ENCODE measurements at regions not wholly inside any gene's neighbourhood (a gene's known extent, or its start where the extent isn't known, plus 50 kb on each side); places are given as distances from the start of the nearest gene placed in this dataset.
A peak's percentile ranks its signal among the peaks of the same experiment; 100 is the strongest.

DNA sequence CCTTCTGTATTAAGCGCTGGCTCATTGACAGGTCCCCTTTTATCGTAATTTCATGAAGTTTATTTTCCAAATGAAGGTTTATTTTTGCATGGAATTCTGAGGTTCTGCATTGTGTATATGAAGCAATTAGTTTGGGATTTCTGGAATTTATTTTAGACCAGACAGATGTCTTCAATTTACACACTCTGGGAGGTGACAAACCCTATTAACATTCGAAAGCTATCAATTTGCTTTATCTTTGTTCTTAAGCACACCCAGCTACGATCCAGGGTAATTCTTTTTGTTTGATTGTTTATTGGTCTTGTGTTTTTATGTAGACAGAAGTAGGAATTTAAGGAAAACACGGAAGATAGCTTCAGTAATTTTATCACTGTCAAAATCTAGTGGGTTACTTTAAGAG lies 264.6 kb downstream of the HS3ST3A1 start:
- Mint-ChIP-seq H3K4me1 (no peaks in the 10 kb centered on the region), H3K27ac (no peak overlapping the region), H3K9me3 (peaks cover 0 to 4% (median 0%) of the 10 kb centered on the region in 7 donors), H3K4me3 (no peak overlapping the region), H3K36me3 (no peaks in the 10 kb centered on the region), H3K27me3 (peaks cover 7 to 32% (median 17%) of the 10 kb centered on the region in 3 donors)
- ATAC-seq (ENCODE audit: low read depth in 2 of 2) (no peak), DNase-seq (no peak)

DNA sequence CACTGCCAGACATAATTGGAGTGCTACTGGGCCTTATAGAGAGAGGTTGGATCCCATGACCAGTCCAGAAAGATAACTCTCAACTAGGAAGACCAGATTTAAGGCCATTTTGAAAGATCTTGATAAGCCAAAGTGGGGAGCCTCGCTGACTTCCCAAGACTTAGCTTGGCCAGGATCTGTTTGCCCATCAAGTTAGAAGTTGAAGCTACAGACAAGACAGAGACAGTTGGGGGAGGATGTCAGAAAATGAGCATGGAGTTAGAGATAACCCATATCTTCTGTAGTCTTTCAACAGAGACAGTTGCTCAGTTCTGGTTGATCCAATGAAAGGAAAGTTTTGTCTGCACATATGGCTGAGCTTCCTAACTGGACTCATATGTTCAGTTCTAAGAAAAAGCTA lies 267.4 kb downstream of the HS3ST3A1 start:
- no peaks in the 10 kb centered on the region for H3K36me3 Mint-ChIP-seq
- H3K9me3 Mint-ChIP-seq, result peaks cover 0 to 11% (median 0%) of the 10 kb centered on the region in 7 donors
- H3K27ac Mint-ChIP-seq, result no peak overlapping the region
- ATAC-seq (ENCODE audit: low read depth in 2 of 2), result no peak
- no peak overlapping the region for H3K4me3 Mint-ChIP-seq
- no peaks in the 10 kb centered on the region for H3K4me1 Mint-ChIP-seq
- no peak for DNase-seq
- H3K27me3 Mint-ChIP-seq, result peaks cover 7 to 28% (median 15%) of the 10 kb centered on the region in 3 donors

DNA sequence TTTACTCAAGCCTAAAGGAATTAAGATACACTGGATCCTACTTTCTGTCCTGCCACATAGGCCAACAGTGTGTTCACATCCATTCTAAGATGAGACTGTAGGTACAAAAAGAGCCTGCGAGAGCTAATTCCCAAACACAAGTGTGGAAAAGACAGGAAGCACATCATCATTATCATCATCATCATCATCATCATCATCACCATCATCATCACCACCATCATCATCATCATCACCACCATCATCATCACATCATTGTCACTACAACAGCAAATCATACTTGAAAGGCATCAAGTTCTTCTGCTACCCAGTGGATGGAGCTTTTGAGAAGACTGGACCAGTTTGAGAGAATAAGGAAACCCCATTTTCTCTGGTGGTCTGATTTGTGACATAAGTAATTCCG lies 268.1 kb downstream of the HS3ST3A1 start:
- Mint-ChIP-seq H3K9me3 (peaks cover 0 to 11% (median 0%) of the 10 kb centered on the region in 7 donors), H3K36me3 (no peaks in the 10 kb centered on the region), H3K27ac (no peak overlapping the region), H3K27me3 (peaks cover 7 to 28% (median 15%) of the 10 kb centered on the region in 3 donors), H3K4me1 (no peaks in the 10 kb centered on the region), H3K4me3 (no peak overlapping the region)
- ATAC-seq (ENCODE audit: low read depth in 2 of 2), result no peak
- no peak for DNase-seq

DNA sequence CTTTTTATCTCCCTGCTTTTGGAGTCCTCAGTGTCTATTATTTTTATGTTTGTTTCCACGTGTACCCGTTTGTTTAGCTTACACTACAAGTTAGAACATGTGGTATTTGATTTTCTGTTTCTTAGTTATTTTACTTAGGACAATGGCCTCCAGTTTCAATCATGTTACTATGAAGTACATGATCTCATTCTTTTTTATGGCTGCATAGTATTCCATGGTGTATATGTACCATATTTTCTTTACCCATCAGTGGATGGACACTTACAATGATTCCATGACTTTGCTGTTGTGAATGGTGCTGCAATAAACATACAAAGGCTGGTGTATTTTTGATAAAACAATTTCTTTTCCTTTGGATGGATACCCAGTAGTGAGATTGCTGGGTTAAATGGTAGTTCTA lies 269.5 kb downstream of the HS3ST3A1 start:
- H3K4me3 Mint-ChIP-seq, result no peak overlapping the region
- DNase-seq, result no peak
- H3K27me3 Mint-ChIP-seq, result peaks cover 0 to 25% (median 15%) of the 10 kb centered on the region in 3 donors
- no peaks in the 10 kb centered on the region for H3K36me3 Mint-ChIP-seq
- H3K9me3 Mint-ChIP-seq, result peaks cover 0 to 11% (median 0%) of the 10 kb centered on the region in 7 donors
- no peaks in the 10 kb centered on the region for H3K4me1 Mint-ChIP-seq
- no peak overlapping the region for H3K27ac Mint-ChIP-seq
- no peak for ATAC-seq (ENCODE audit: low read depth in 2 of 2)

DNA sequence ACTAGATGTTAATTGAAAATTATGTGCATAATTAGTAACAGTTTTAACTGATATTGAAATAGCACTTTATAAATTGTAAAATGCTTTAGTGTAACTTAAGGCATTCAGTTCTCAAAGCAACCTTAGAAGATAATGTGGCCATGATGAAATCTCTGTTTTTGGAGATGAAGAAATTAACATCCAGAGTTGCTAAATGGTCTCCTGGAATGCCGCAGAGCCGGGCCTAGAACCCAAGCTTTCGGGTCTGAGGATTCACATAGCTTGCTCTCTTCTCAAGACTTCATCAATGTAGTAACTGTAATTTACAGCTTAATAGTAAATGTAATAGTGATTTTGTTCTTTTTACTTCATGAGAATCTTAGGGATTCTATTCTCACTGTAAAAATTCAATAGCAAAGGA lies 272.3 kb downstream of the HS3ST3A1 start:
- Mint-ChIP-seq H3K4me1 (no peaks in the 10 kb centered on the region), H3K9me3 (peaks cover 0 to 11% (median 0%) of the 10 kb centered on the region in 7 donors), H3K36me3 (no peaks in the 10 kb centered on the region), H3K27ac (no peak overlapping the region), H3K4me3 (no peak overlapping the region), H3K27me3 (peaks cover 0 to 21% (median 15%) of the 10 kb centered on the region in 3 donors)
- DNase-seq (no peak), ATAC-seq (ENCODE audit: low read depth in 2 of 2) (no peak)

DNA sequence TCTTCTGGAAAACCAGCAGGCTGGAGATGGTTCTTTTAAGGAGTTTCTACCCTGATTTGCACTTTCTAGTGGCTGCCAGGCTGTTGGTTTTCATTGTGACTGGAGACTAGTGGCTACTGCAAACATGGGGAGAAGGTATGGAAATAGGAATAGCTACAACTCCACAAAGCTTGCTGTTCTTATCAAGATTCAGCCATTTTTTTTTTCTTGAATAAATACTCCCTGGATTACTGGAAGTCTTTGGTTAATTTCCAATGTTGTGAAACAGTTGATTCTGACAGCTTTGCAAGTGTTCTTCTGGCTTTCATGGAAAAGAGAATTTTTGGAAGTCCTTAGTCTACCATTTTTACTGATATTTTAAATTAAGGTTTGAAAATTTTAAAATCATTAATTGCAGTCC lies 277.7 kb downstream of the HS3ST3A1 start:
- no peak for DNase-seq
- Mint-ChIP-seq H3K27me3 (peaks cover 0 to 7% (median 0%) of the 10 kb centered on the region in 3 donors), H3K4me1 (no peaks in the 10 kb centered on the region), H3K4me3 (no peak overlapping the region), H3K9me3 (peaks cover 0 to 3% (median 0%) of the 10 kb centered on the region in 7 donors), H3K36me3 (no peaks in the 10 kb centered on the region), H3K27ac (no peak overlapping the region)
- no peak for ATAC-seq (ENCODE audit: low read depth in 2 of 2)

DNA sequence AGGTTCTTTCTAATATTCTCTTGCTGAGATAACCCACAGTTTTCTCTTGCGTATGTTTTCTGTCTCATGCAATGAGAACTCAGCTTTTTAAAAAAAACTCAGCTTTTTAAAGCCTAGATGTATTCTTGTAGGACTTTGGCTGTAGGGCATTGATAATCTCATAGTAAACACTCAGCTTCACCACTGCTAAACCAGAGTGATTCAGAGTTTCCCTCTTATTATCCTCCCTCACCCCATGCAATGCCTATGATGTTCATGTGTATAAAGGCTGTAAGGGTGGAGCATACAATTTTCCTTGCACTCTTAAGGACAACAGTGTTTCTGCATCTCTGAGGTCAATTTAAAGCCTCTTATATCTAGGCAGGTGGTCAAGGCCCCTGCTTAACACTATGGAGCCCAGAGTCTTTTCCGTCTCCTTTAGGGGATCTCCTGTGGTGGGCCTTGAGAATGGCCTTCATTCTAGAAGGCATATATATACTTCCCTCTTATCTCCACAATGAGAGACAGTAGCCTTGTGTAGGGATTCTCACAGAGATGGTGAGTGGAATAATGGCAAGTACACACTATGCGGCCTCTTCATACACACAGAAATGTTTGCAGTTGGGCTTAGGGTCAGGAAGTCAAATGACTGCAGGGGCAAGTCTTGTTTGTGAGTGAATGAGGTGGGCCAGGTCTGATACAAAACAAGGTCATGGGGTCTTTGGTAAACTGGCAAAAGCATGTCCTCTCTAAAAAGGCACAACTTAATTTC lies 279.6 kb downstream of the HS3ST3A1 start:
- Mint-ChIP-seq H3K27ac (no peak overlapping the region), H3K9me3 (peaks cover 0 to 3% (median 0%) of the 10 kb centered on the region in 7 donors), H3K27me3 (peaks cover 0 to 7% (median 0%) of the 10 kb centered on the region in 3 donors), H3K36me3 (no peaks in the 10 kb centered on the region), H3K4me3 (no peak overlapping the region), H3K4me1 (no peaks in the 10 kb centered on the region)
- DNase-seq (no peak), ATAC-seq (ENCODE audit: low read depth in 2 of 2) (no peak)

DNA sequence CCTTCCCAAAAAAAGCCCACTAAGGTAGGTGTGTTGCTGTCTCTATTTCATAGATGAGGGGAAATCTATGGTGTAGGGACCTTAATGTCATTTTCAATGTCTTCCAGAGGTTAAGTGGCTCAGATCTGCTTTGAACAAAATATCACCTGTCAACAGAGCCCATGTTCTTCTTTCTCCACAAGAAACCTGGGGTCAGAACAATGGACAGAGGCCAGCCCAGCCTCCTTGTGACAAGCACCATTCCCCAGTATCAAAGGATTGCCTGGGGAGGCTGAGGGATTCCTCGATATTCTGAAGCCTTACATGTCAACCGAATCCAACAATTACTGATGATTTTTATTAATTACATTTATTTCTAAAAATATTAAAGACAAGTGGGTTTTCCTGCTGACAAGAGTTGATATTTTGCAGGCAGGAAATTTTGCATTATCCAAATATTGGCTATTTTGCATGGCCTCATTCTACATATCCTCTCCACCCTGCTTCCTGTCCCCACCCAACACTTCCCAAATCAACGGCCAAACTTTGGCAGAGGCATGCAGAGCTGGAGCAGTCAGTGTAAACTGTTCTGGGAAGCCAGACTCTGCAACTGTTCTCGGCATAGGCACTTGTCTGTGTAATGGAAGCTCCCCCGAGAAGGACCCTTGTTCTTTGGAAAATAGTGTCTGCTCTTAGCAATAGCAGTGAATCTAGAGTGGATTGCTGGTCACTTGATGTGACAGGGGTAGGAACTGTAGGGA lies 281.5 kb downstream of the HS3ST3A1 start:
- no peak for ATAC-seq (ENCODE audit: low read depth in 2 of 2)
- peaks cover 0 to 7% (median 0%) of the 10 kb centered on the region in 3 donors for H3K27me3 Mint-ChIP-seq
- H3K4me3 Mint-ChIP-seq, result no peak overlapping the region
- H3K9me3 Mint-ChIP-seq, result peaks cover 0 to 5% (median 0%) of the 10 kb centered on the region in 7 donors
- H3K4me1 Mint-ChIP-seq, result no peaks in the 10 kb centered on the region
- H3K36me3 Mint-ChIP-seq, result no peaks in the 10 kb centered on the region
- no peak for DNase-seq
- H3K27ac Mint-ChIP-seq, result peak overlapping the region in 1 of 6 donors; percentile 51

DNA sequence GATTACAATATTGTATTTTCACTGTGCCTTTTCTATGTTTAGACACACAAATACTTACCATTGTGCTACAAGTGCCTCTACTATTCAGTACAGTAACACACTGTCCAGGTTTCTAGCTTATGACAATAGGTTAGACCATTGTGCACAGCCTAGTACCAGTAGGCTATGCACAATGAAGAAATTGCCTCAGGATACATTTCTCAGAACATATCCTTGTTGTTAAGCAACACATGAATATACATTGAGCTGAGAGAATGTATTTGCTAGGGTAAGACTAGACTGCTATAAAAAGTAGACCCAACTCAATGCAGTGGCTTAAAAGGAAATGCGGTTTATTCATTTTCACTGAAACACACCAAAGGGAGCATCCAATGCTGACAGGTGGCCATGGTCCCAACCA lies 285.1 kb downstream of the HS3ST3A1 start:
- DNase-seq (no peak), ATAC-seq (ENCODE audit: low read depth in 2 of 2) (no peak)
- no peak overlapping the region for H3K27ac Mint-ChIP-seq
- H3K4me1 Mint-ChIP-seq, result no peaks in the 10 kb centered on the region
- H3K4me3 Mint-ChIP-seq, result no peak overlapping the region
- H3K36me3 Mint-ChIP-seq, result no peaks in the 10 kb centered on the region
- peaks cover 0 to 5% (median 0%) of the 10 kb centered on the region in 7 donors for H3K9me3 Mint-ChIP-seq
- H3K27me3 Mint-ChIP-seq, result peaks cover 0 to 4% (median 0%) of the 10 kb centered on the region in 3 donors

DNA sequence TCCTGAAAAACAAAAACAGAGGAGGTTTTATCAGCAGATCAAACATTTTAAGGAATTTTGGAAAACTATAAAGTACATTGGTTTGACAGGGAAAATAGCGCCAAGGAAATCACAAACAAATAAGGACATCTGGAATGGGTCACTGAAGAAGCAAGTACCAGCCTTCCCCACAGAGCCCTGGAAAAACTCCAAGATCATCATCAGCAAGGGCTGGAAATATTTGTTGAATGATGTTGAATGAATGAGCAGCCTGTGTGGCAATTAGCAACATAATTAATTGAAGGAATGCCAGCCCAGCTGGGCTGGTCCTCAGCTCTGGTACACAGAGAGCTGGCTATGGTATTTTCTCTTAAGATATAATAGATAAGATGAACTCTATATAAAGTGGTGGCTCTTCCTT lies 290.4 kb downstream of the HS3ST3A1 start:
- ATAC-seq (ENCODE audit: low read depth in 2 of 2), result no peak
- peaks cover 0 to 24% (median 3%) of the 10 kb centered on the region in 7 donors for H3K9me3 Mint-ChIP-seq
- no peak overlapping the region for H3K27ac Mint-ChIP-seq
- no peaks in the 10 kb centered on the region for H3K36me3 Mint-ChIP-seq
- DNase-seq, result no peak
- H3K4me1 Mint-ChIP-seq, result no peaks in the 10 kb centered on the region
- H3K27me3 Mint-ChIP-seq, result peaks cover 0 to 4% (median 0%) of the 10 kb centered on the region in 3 donors
- no peak overlapping the region for H3K4me3 Mint-ChIP-seq

DNA sequence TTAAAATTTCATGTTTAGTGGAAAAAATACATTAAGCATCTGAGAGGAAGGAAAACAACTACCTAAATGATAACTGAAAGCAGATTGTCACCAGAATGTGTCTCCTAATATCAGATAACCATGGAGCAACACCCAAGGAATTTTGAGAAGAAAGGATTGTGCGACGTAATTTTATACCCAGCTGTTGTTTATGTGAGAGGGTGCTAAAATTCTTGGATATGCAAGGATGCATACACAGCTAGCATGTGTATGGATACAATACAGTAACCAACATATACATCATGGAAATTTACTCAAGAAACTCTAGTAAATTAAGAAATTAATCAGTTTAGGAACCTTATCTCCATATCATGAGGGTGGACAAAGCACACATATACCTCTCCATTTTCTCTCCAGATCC lies 290.9 kb downstream of the HS3ST3A1 start:
- DNase-seq (no peak), ATAC-seq (ENCODE audit: low read depth in 2 of 2) (no peak)
- no peak overlapping the region for H3K4me3 Mint-ChIP-seq
- no peaks in the 10 kb centered on the region for H3K36me3 Mint-ChIP-seq
- H3K27me3 Mint-ChIP-seq, result peaks cover 0 to 4% (median 0%) of the 10 kb centered on the region in 3 donors
- no peaks in the 10 kb centered on the region for H3K4me1 Mint-ChIP-seq
- H3K9me3 Mint-ChIP-seq, result peaks cover 0 to 25% (median 3%) of the 10 kb centered on the region in 7 donors
- H3K27ac Mint-ChIP-seq, result no peak overlapping the region

DNA sequence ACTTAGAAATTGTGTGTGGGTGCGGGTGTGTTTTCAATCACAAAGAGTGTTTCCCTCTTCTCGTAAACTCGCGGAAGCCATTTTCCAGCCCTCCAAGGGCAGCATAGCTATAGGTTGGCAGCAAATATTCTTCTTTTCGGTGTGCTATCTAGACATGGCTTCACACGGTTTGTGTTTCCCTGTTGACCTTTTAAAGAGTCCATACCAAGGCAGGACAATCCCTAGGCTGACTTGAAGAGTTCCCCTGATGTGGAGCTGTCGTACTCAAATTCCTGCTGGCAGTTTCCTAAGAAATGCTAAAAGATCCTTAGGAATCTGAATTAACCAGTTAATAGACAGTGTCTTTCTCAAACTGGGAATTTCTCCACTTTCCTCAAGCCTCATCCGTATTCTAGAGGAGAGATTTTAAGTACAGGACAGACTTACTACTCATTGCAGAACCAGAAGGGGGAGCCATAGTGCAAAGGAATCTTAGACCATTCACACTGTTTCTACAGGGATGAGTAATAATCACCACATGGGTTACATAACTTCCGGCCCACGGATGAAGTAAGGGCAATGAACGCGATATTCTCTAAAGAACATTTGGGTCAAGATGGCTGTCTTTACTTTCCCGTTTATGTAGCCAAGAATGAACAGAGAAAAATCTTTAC lies 288.6 kb upstream of the ELAC2 start:
- DNase-seq (no peak), ATAC-seq (ENCODE audit: low read depth in 2 of 2) (no peak)
- no peaks in the 10 kb centered on the region for H3K4me1 Mint-ChIP-seq
- H3K4me3 Mint-ChIP-seq, result no peak overlapping the region
- no peaks in the 10 kb centered on the region for H3K36me3 Mint-ChIP-seq
- peaks cover 0 to 25% (median 3%) of the 10 kb centered on the region in 7 donors for H3K9me3 Mint-ChIP-seq
- no peaks in the 10 kb centered on the region for H3K27me3 Mint-ChIP-seq
- no peak overlapping the region for H3K27ac Mint-ChIP-seq

DNA sequence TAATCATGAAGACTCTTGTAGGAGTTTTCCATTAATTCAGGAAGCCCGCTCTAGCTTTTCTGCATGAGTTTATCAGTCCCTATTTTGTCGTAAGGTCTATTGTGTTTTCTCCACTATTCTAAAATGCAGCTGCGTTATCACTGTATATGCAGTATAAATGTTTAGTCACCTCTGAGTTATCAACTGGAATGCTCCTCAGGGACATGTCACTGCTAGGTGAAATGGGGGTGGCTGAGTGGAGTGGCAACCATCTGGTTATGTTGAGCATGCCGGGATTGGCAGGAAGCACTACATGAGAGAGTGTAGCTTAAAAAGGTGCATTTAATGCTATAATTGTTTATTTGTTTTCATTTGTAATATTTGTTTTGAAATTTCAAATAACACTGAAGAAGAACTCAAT lies 285.2 kb upstream of the ELAC2 start:
- H3K4me3 Mint-ChIP-seq, result no peak overlapping the region
- H3K36me3 Mint-ChIP-seq, result no peaks in the 10 kb centered on the region
- no peaks in the 10 kb centered on the region for H3K27me3 Mint-ChIP-seq
- no peaks in the 10 kb centered on the region for H3K4me1 Mint-ChIP-seq
- ATAC-seq (ENCODE audit: low read depth in 2 of 2) (no peak), DNase-seq (no peak)
- peaks cover 0 to 11% (median 1%) of the 10 kb centered on the region in 7 donors for H3K9me3 Mint-ChIP-seq
- H3K27ac Mint-ChIP-seq, result no peak overlapping the region

Measured in naive B cell (primary cell).